Suprapubic skin (tissue), 4 donors: ENCODE measurements at regions not wholly inside any gene's neighbourhood (a gene's known extent, or its start where the extent isn't known, plus 50 kb on each side); places are given as distances from the start of the nearest gene placed in this dataset.

Source experiments
- DNase-seq, 2 donors: peaks; one replicate each; pipeline ENCODE4 v3.0.0-alpha.2; 2019; ENCODE audit warnings: low spot score in 2 of 2
- H3K27ac ChIP-seq: fragments of 200-600 bp; sonication (generic); one replicate; pipeline ENCODE4 v1.5.1; 2019
- H3K27me3 ChIP-seq: fragments of 200-600 bp; sonication (generic); one replicate; pipeline ENCODE4 v1.5.1; 2019
- H3K36me3 ChIP-seq: fragments of 200-600 bp; sonication (generic); one replicate; pipeline ENCODE4 v1.5.1; 2019
- H3K4me1 ChIP-seq: fragments of 200-600 bp; sonication (generic); one replicate; pipeline ENCODE4 v1.5.1; 2019
- H3K4me3 ChIP-seq: fragments of 200-600 bp; sonication (generic); one replicate; pipeline ENCODE4 v1.5.1; 2019; ENCODE audit warnings: mild to moderate bottlenecking
- H3K9me3 ChIP-seq: fragments of 200-600 bp; sonication (generic); one replicate; pipeline ENCODE4 v1.5.1; 2019
- CTCF ChIP-seq, 2 donors: fragments of 200-600 bp in 1 of 2; fragments of 450-650 bp in 1 of 2; sonication (generic) in 1 of 2; IDR thresholded peaks; one replicate each; pipeline ENCODE4 v1.5.1; 2016 to 2019; ENCODE audit warnings: antibody characterized with exemption in 2 of 2, mild to moderate bottlenecking in 1 of 2, moderate library complexity in 1 of 2
- EP300 ChIP-seq: sonication (generic); formaldehyde crosslinking; IDR thresholded peaks from one replicate; pipeline ENCODE4 v1.6.1; 2017; ENCODE audit warnings: antibody characterized with exemption
- POLR2A ChIP-seq, 2 donors: fragments of 450-650 bp; IDR thresholded peaks; one replicate each; pipeline ENCODE4 v1.6.1; 2017; ENCODE audit warnings: antibody characterized with exemption in 2 of 2, mild to moderate bottlenecking in 2 of 2, moderate library complexity in 2 of 2
- POLR2AphosphoS5 ChIP-seq, 3 donors: sonication (generic); formaldehyde crosslinking; IDR thresholded peaks; one replicate each; pipeline ENCODE4 v1.6.1; 2017; ENCODE audit warnings: antibody characterized with exemption in 3 of 3
- WGBS: methylation state at CpG from one replicate; pipeline ENCODE4 v1.1.5; 2018; 5-methylcytosine and 5-hydroxymethylcytosine counted together

GRCh38 chr3:124443446-124443845, 286.8 kb upstream of the UMPS start:
- TF ChIP-seq POLR2AphosphoS5 (IDR thresholded peaks at IDR 0.05) (no peak), POLR2A (IDR thresholded peaks at IDR 0.05) (no peak), EP300 (no peak), CTCF (IDR thresholded peaks at IDR 0.05) (no peak)
- WGBS = 100% methylated on average over 1 of the region's 1 CpG

GRCh38 chr3:124444075-124444474, 286.2 kb upstream of the UMPS start:
- H3K36me3 ChIP-seq = peaks cover 5% of the 10 kb centered on the region
- H3K4me1 ChIP-seq = no peaks in the 10 kb centered on the region
- no peak for TF ChIP-seq EP300
- TF ChIP-seq POLR2AphosphoS5 (IDR thresholded peaks at IDR 0.05) = no peak
- TF ChIP-seq POLR2A (IDR thresholded peaks at IDR 0.05) = no peak
- no peak for TF ChIP-seq CTCF (IDR thresholded peaks at IDR 0.05)
- H3K9me3 ChIP-seq = no peaks in the 10 kb centered on the region
- no peak overlapping the region for H3K4me3 ChIP-seq
- no peak for DNase-seq
- H3K27me3 ChIP-seq = no peaks in the 10 kb centered on the region
- H3K27ac ChIP-seq = no peak overlapping the region
- WGBS = 100% methylated on average over 2 of the region's 2 CpGs

More at GRCh38 chr3:124443446-124443845, 286.8 kb upstream of the UMPS start:
- Histone ChIP-seq H3K9me3 (no peaks in the 10 kb centered on the region), H3K4me1 (no peaks in the 10 kb centered on the region), H3K27ac (no peak overlapping the region), H3K4me3 (no peak overlapping the region), H3K27me3 (no peaks in the 10 kb centered on the region), H3K36me3 (peaks cover 5% of the 10 kb centered on the region)
- no peak for DNase-seq

GRCh38 chr3:124444896-124445295, 285.4 kb upstream of the UMPS start:
- TF ChIP-seq POLR2A (IDR thresholded peaks at IDR 0.05) = no peak
- TF ChIP-seq EP300 = no peak
- no peak for TF ChIP-seq POLR2AphosphoS5 (IDR thresholded peaks at IDR 0.05)
- no peak for TF ChIP-seq CTCF (IDR thresholded peaks at IDR 0.05)
- 88% methylated on average over 3 of the region's 3 CpGs for WGBS
- Histone ChIP-seq H3K4me3 (no peak overlapping the region), H3K36me3 (peaks cover 5% of the 10 kb centered on the region), H3K9me3 (no peaks in the 10 kb centered on the region), H3K27me3 (no peaks in the 10 kb centered on the region), H3K4me1 (no peaks in the 10 kb centered on the region), H3K27ac (no peak overlapping the region)
- DNase-seq = no peak

- no peaks in the 10 kb centered on the region for H3K9me3 ChIP-seq
- TF ChIP-seq POLR2AphosphoS5 (IDR thresholded peaks at IDR 0.05) (no peak), POLR2A (IDR thresholded peaks at IDR 0.05) (no peak), EP300 (no peak), CTCF (IDR thresholded peaks at IDR 0.05) (no peak)
- H3K4me1 ChIP-seq = no peaks in the 10 kb centered on the region
- H3K27ac ChIP-seq = no peak overlapping the region
- no peak for DNase-seq
- H3K36me3 ChIP-seq = peaks cover 5% of the 10 kb centered on the region
- no peaks in the 10 kb centered on the region for H3K27me3 ChIP-seq
- H3K4me3 ChIP-seq = no peak overlapping the region
- 90% methylated on average over 2 of the region's 2 CpGs for WGBS
Observed at GRCh38 chr3:124447845-124448244, 282.4 kb upstream of the UMPS start.

- Histone ChIP-seq H3K36me3 (no peaks in the 10 kb centered on the region), H3K9me3 (no peaks in the 10 kb centered on the region), H3K4me3 (no peak overlapping the region), H3K27me3 (no peaks in the 10 kb centered on the region), H3K4me1 (no peaks in the 10 kb centered on the region), H3K27ac (no peak overlapping the region)
- DNase-seq = no peak
- TF ChIP-seq EP300 (no peak), POLR2AphosphoS5 (IDR thresholded peaks at IDR 0.05) (no peak), CTCF (IDR thresholded peaks at IDR 0.05) (no peak), POLR2A (IDR thresholded peaks at IDR 0.05) (no peak)
Observed at GRCh38 chr3:124448954-124449353, 281.3 kb upstream of the UMPS start.
